NB4 (cell line): ENCODE measurements at regions not wholly inside any gene's neighbourhood (a gene's known extent, or its start where the extent isn't known, plus 50 kb on each side); places are given as distances from the start of the nearest gene placed in this dataset.

Experiments
- DNase-seq: peaks from one replicate; pipeline ENCODE4 v3.0.0; 2010; ENCODE audit warnings: low read depth
- H3K4me3 ChIP-seq: one replicate; pipeline ENCODE4 v1.5.1; 2011; ENCODE audit warnings: mild to moderate bottlenecking, low read depth, low read length, moderate library complexity
- CTCF ChIP-seq: IDR thresholded peaks from one replicate; pipeline ENCODE4 v1.5.1; 2012; ENCODE audit warnings: low read depth, low read length
- MYC ChIP-seq: IDR thresholded peaks from 2 replicates; pipeline ENCODE4 v1.6.1; 2011; ENCODE audit warnings: low read depth, low read length
- POLR2A ChIP-seq: IDR thresholded peaks from 2 replicates; pipeline ENCODE4 v1.6.1; 2011; ENCODE audit warnings: mild to moderate bottlenecking; ENCODE audit not compliant: insufficient read length; ENCODE audit errors: extremely low read depth
- TF ChIP-seq, protein P1 (sequence below): IDR thresholded peaks from 2 replicates; pipeline ENCODE4 v1.6.1; 2011; ENCODE audit warnings: low read depth, low read length

DNA sequence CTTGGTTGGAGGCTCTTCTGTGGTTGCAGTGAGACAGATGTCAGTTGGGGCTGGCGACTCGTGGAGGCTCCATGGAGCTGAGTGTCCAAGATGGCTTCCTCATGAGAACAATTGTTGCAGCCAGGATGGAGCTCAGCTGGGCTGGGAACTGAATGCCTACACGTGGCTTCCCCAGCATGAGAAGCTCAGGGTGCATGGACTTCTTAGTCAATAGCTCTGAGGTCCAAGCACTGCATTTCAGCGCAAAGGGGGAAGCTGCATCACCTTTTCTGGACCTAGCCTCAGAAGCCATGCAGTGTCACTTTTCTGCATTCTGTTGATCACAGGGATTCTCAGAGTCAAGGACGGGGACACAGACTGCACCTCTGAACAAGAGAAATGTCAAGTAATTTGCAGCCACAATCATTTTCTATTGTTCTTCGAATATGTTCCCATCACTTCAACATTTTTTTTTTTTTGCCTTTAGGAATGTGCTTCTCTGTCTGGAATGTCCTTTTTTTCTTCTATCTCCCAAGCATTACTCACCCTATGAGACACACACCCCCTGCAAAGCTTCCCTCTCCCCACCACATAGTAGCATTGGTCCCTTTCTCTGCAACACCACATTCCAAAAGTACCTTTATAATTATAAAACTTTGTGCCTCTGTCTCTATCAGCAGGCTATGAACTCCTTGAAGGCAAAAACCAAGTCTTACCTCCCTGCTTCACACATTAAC lies 57.5 kb upstream of the STK32A start:
- TF ChIP-seq MYC (no peak), CTCF (no peak), POLR2A (no peak)
- TF ChIP-seq, protein P1, sequence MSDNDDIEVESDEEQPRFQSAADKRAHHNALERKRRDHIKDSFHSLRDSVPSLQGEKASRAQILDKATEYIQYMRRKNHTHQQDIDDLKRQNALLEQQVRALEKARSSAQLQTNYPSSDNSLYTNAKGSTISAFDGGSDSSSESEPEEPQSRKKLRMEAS: no peak
- H3K4me3 ChIP-seq: no peak overlapping the region
- no peak for DNase-seq

GRCh38 chr5:147179562-147180147 lies 55.2 kb upstream of the STK32A start:
- no peak for DNase-seq
- H3K4me3 ChIP-seq: no peak overlapping the region
- TF ChIP-seq CTCF: no peak
- TF ChIP-seq, protein P1: no peak
- TF ChIP-seq MYC: no peak
- no peak for TF ChIP-seq POLR2A

DNA sequence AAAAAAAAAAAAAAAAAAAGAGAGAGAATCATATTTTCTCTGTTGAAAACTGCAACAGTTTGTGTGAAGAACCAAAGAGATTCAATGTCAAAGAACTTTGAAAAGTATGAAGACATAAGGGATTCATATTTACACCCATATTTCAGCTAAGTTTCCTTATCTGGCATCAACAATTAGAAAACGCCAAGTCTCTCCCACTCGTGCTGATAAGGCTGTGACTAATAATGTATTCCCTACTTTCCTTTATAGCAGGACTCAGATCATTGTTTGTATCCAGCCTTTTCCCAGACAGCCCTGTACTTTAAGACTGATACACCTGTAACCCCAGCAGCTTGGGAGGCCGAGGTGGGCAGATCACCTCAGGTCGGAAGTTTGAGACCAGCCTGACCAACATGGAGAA lies 54.1 kb upstream of the STK32A start:
- DNase-seq: no peak
- TF ChIP-seq, protein P1: no peak
- TF ChIP-seq CTCF (no peak), POLR2A (no peak), MYC (no peak)

More for the DNA sequence above, 54.1 kb upstream of the STK32A start:
- no peak overlapping the region for H3K4me3 ChIP-seq
